ENCODE measurements at regions not wholly inside any gene's neighbourhood (a gene's known extent, or its start where the extent isn't known, plus 50 kb on each side); places are given as distances from the start of the nearest gene placed in this dataset.

GRCh38 chr3:191848818-191849217, 387.9 kb downstream of the PYDC2 start:
- no peaks in the 10 kb centered on the region for H3K9me3 ChIP-seq (ENCODE audit: control insufficient read depth in 4 of 4, insufficient read depth in 3 of 4, low read length in 3 of 4)
- no peak for TF ChIP-seq CTCF (IDR thresholded peaks at IDR 0.05; ENCODE audit: control extremely low read depth, extremely low read depth)
- DNase-seq = no peak
- H3K27me3 ChIP-seq (ENCODE audit: control insufficient read depth in 3 of 3, insufficient read depth in 3 of 3, low read length in 2 of 3) = no peaks in the 10 kb centered on the region
- no peak overlapping the region for H3K27ac ChIP-seq (ENCODE audit: low read depth in 1 of 2, low read length in 1 of 2)
- H3K4me1 ChIP-seq (ENCODE audit: control insufficient read depth in 5 of 5, insufficient read depth in 5 of 5, low read length in 5 of 5) = no peaks in the 10 kb centered on the region
- no peaks in the 10 kb centered on the region for H3K36me3 ChIP-seq (ENCODE audit: control insufficient read depth in 4 of 4, insufficient read depth in 4 of 4, low read length in 4 of 4)
- H3K9ac ChIP-seq (ENCODE audit: insufficient read depth in 1 of 2, low read length in 2 of 2) = no peak overlapping the region
- no peak overlapping the region for H3K4me3 ChIP-seq
- no peak for ATAC-seq (ENCODE audit: insufficient read depth, low FRiP score)

- Histone ChIP-seq H3K9me3 (ENCODE audit: control insufficient read depth in 4 of 4, insufficient read depth in 3 of 4, low read length in 3 of 4) (no peaks in the 10 kb centered on the region), H3K27ac (ENCODE audit: low read depth in 1 of 2, low read length in 1 of 2) (no peak overlapping the region), H3K36me3 (ENCODE audit: control insufficient read depth in 4 of 4, insufficient read depth in 4 of 4, low read length in 4 of 4) (no peaks in the 10 kb centered on the region), H3K4me3 (no peak overlapping the region), H3K4me1 (ENCODE audit: control insufficient read depth in 5 of 5, insufficient read depth in 5 of 5, low read length in 5 of 5) (no peaks in the 10 kb centered on the region), H3K9ac (ENCODE audit: insufficient read depth in 1 of 2, low read length in 2 of 2) (no peak overlapping the region), H3K27me3 (ENCODE audit: control insufficient read depth in 3 of 3, insufficient read depth in 3 of 3, low read length in 2 of 3) (no peaks in the 10 kb centered on the region)
- ATAC-seq (ENCODE audit: insufficient read depth, low FRiP score) (no peak), DNase-seq (no peak)
- no peak for TF ChIP-seq CTCF (IDR thresholded peaks at IDR 0.05; ENCODE audit: control extremely low read depth, extremely low read depth)
- 97 to 98% methylated on average over 3 of the region's 3 CpGs for WGBS, 2 donors
Measured at GRCh38 chr3:191859531-191859930, 398.6 kb downstream of the PYDC2 start.

GRCh38 chr3:191869738-191870415, 408.9 kb downstream of the PYDC2 start:
- Histone ChIP-seq H3K27ac (ENCODE audit: low read depth in 1 of 2, low read length in 1 of 2) (no peak overlapping the region), H3K4me3 (no peak overlapping the region), H3K27me3 (ENCODE audit: control insufficient read depth in 3 of 3, insufficient read depth in 3 of 3, low read length in 2 of 3) (no peaks in the 10 kb centered on the region), H3K9me3 (ENCODE audit: control insufficient read depth in 4 of 4, insufficient read depth in 3 of 4, low read length in 3 of 4) (no peaks in the 10 kb centered on the region), H3K4me1 (ENCODE audit: control insufficient read depth in 5 of 5, insufficient read depth in 5 of 5, low read length in 5 of 5) (no peaks in the 10 kb centered on the region), H3K9ac (ENCODE audit: insufficient read depth in 1 of 2, low read length in 2 of 2) (no peak overlapping the region), H3K36me3 (ENCODE audit: control insufficient read depth in 4 of 4, insufficient read depth in 4 of 4, low read length in 4 of 4) (no peaks in the 10 kb centered on the region)
- 78 to 79% methylated on average over 5 of the region's 5 CpGs for WGBS, 2 donors
- no peak for DNase-seq
- no peak for TF ChIP-seq CTCF (IDR thresholded peaks at IDR 0.05; ENCODE audit: control extremely low read depth, extremely low read depth)
- ATAC-seq (ENCODE audit: insufficient read depth, low FRiP score) = no peak

- no peaks in the 10 kb centered on the region for H3K27me3 ChIP-seq (ENCODE audit: control insufficient read depth in 3 of 3, insufficient read depth in 3 of 3, low read length in 2 of 3)
- TF ChIP-seq CTCF (IDR thresholded peaks at IDR 0.05; ENCODE audit: control extremely low read depth, extremely low read depth) = no peak
- no peak for ATAC-seq (ENCODE audit: insufficient read depth, low FRiP score)
Measured at GRCh38 chr3:191873736-191874135, 412.8 kb downstream of the PYDC2 start.

More at GRCh38 chr3:191873736-191874135, 412.8 kb downstream of the PYDC2 start:
- H3K9me3 ChIP-seq (ENCODE audit: control insufficient read depth in 4 of 4, insufficient read depth in 3 of 4, low read length in 3 of 4) = no peaks in the 10 kb centered on the region
- no peak overlapping the region for H3K9ac ChIP-seq (ENCODE audit: insufficient read depth in 1 of 2, low read length in 2 of 2)
- DNase-seq = no peak
- no peak overlapping the region for H3K27ac ChIP-seq (ENCODE audit: low read depth in 1 of 2, low read length in 1 of 2)
- 93% methylated on average over 2 of the region's 2 CpGs for WGBS, 2 donors
- H3K36me3 ChIP-seq (ENCODE audit: control insufficient read depth in 4 of 4, insufficient read depth in 4 of 4, low read length in 4 of 4) = no peaks in the 10 kb centered on the region
- H3K4me3 ChIP-seq = no peak overlapping the region
- H3K4me1 ChIP-seq (ENCODE audit: control insufficient read depth in 5 of 5, insufficient read depth in 5 of 5, low read length in 5 of 5) = no peaks in the 10 kb centered on the region
